ENCODE measurements at regions not wholly inside any gene's neighbourhood (a gene's known extent, or its start where the extent isn't known, plus 50 kb on each side); places are given as distances from the start of the nearest gene placed in this dataset.
"Not testable (repeated sequence)": the region's sequence is repeated elsewhere in the genome, so short reads cannot be mapped to it uniquely, and the experiment has no call there.

GRCh38 chr10:63833411-63834060 lies 312.3 kb downstream of the REEP3 start:
- in situ Hi-C loops (cut with MboI; ENCODE audit: low sequenced_read_pairs): no loop called here

GRCh38 chr10:63836666-63837442 lies 315.7 kb downstream of the REEP3 start:
- in situ Hi-C loops (cut with MboI; ENCODE audit: low sequenced_read_pairs): no loop called here

GRCh38 chr10:63841761-63842160 lies 320.6 kb downstream of the REEP3 start:
- in situ Hi-C loops (cut with MboI; ENCODE audit: low sequenced_read_pairs): no loop called here

DNA sequence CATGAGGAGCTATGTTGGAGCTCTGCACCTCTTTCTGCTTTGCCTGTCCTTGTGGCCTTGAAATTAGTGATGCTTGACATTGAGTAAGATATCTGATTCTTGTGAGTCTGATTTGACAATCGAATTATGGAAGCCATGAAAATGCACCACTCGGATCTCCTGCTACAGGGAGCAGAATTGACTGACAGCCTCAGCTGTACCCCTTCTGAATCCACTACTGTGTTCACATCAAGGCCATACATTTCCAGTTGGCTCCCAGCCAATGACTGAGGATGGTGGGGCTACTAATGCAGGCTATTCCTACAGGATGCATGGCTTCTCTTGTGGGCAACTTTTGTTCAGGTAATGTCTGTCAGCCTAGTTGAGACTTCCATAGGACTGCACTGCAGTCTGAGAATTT lies 321.9 kb downstream of the REEP3 start:
- in situ Hi-C loops (cut with MboI; ENCODE audit: low sequenced_read_pairs): no loop called here

DNA sequence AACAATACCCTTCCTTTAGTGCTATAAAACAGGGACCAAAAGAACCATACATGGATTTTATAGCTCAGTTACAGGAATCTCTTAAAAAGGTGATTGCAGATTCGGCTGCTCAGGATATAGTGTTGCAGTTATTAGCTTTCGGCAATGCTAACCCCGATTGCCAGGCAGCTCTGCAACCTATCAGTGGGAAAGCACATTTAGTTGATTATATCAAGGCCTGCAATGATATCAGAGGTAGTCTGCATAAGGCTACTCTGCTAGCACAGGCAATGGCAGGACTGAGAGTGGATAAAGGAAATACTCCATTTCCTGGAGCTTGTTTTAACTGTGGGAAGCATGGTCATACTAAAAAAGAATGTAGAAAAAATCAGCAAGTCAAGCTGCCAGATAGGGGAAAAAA lies 327.7 kb downstream of the REEP3 start:
- in situ Hi-C loops (cut with MboI; ENCODE audit: low sequenced_read_pairs): not testable (repeated sequence)

DNA sequence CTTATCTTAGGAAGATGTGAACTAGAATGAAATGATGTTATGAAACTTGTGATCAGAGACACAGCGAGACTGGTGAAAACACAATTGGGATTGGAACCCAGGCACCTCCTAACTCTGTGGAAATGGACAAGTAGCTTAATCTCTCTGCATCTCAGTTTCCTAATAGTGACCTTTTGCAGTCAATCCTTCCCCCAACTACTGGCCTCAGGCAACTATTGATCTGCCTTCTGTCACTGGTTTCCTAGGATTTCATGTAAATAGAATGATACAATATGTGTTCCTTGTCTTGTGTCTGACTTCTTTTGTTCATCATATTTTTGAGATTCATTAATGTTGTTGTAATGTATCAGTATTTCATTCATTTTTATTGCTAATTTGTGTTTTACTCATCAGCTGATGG lies 341.7 kb downstream of the REEP3 start:
- in situ Hi-C loops (cut with MboI; ENCODE audit: low sequenced_read_pairs): no loop called here

- in situ Hi-C loops (cut with MboI; ENCODE audit: low sequenced_read_pairs): no loop called here
Observed at GRCh38 chr10:63865210-63865609, 344.0 kb downstream of the REEP3 start.

- in situ Hi-C loops (cut with MboI; ENCODE audit: low sequenced_read_pairs): no loop called here
Observed at GRCh38 chr10:63866075-63866746, 345.0 kb downstream of the REEP3 start.

DNA sequence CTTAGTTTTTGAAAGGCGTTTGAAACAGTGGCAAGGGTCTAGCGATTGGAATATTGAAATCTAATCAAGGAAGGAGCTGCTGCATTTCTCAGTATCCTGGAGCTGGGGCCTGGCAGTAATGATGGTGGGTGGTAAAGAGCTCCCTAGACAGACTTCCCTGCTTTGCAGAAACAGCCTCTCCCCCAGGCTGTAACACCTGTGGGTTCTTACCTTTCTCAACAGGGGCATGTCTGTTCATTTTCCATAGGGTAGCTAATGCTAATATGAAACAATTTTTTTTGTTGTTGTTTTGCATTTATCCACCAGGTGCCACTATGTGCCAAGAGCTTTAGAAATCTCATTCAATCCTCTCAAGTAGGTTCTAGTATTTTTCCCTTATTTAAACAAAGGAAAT lies 345.5 kb downstream of the REEP3 start:
- in situ Hi-C loops (cut with MboI; ENCODE audit: low sequenced_read_pairs): no loop called here

GRCh38 chr10:63878428-63878827 lies 357.2 kb downstream of the REEP3 start:
- in situ Hi-C loops (cut with MboI; ENCODE audit: low sequenced_read_pairs): no loop called here

DNA sequence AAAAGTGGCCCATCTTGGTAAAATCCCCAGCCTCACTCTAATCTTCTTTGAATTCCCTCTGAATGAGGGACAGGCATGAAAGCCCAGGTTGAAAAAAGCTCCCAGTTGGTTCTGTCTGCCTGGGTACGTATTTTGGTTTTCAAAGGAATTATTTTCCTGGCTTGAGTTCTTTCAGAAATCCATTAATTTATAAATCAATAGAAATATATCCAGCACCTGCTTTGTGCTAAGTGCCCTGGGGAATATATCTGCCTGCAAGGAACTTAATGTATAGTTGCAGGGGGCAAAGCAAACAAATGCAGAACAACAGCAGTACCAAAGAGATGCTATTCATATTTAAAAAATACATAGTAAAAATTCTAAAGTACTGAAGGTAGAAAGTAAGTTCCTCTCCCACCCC lies 362.7 kb downstream of the REEP3 start:
- in situ Hi-C loops (cut with MboI; ENCODE audit: low sequenced_read_pairs): no loop called here

DNA sequence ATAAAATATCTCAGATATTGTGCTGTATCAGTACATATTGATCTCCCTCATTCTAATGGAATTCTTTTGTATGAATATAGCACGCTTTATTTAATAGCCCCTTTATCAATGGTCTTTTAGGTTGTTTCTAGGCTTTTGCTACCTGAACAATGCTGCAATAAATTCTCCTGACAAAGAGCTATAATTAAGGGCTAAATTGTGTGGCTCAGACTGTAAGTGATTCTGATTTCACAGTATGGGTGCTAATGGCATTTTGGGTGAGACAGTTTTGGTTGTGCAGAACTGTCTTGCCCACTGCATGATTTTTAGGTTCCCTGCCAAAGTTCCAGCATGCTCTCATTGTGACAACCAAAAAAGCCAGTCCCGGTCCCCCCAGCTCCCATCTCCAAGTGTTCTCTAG lies 363.2 kb downstream of the REEP3 start:
- in situ Hi-C loops (cut with MboI; ENCODE audit: low sequenced_read_pairs): no loop called here

DNA sequence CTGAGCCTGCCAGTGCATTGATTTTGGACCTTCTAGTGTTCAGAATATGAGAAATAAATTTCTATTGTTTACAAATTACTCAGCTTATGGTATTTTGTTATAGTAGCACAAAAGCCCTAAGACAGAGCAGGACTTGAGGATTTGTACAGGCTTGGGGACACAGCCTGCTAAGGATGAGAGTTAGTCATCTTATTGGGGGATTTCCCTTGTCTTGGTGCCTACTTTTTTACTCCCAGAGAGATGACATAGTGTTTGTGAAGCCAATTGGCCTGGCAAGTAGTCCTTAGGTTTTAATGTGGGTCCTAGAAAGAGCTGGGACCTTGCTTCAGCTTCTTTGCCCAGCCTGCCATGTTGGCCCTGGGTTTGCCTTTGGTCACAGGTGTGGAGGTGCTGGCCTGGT lies 364.0 kb downstream of the REEP3 start:
- in situ Hi-C loops (cut with MboI; ENCODE audit: low sequenced_read_pairs): no loop called here

GRCh38 chr10:63886281-63887022 lies 365.3 kb downstream of the REEP3 start:
- in situ Hi-C loops (cut with MboI; ENCODE audit: low sequenced_read_pairs): no loop called here

- in situ Hi-C loops (cut with MboI; ENCODE audit: low sequenced_read_pairs): no loop called here
Observed at GRCh38 chr10:63887023-63887589, 365.9 kb downstream of the REEP3 start.

DNA sequence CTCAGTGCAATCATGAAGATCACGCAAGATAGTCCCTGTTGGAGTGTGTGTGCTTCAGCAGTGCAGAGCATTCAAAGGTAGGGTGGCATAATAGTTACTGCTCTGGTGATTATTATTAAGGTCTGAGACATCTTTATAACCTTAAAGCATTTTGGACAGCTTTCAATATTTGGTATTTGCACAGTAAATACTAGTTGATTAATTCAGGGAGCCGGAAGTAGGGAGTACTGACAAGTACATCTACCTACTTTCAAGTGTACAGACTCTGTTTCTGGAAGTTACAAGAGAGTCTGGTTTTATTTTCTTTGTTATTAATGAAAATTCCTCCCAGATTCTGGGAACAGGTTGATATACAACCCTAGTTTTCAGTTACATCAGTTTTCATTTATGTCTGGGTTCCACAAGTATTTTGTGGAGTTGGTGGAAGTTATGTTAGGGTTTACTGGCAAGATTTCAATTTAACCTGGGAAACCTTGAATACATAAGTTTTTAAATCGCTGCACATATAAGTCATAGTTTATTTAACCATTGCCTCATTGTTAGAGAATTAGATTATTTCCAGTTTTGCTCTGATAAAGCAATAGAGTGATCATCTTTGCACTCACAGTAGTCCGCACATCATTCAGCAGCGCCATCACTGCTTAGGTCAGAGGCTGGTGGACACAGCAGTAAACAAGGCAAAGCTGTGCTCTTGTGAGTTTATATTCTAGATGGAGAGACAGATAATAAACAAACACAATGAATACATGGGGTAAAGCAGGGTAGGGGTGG lies 366.6 kb downstream of the REEP3 start:
- in situ Hi-C loops (cut with MboI; ENCODE audit: low sequenced_read_pairs): no loop called here

DNA sequence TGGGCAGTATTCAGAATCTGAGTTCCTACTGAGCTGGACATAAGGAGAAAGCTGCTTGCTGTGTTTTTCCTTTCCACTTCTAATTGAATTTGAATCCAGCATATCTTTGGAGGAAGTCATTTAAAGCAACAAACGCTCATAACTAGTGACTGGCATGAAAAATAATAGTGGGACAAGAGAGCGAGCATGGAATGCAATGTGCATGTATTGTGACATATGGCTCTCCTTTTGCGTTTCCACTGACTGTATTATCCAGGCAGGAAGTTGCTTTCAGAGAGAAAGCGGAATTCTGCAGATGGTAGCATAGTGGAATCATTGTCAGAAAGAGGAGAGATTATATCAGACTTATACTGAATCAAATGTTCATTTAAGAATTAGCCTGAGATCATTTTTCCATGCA lies 368.6 kb downstream of the REEP3 start:
- in situ Hi-C loops (cut with MboI; ENCODE audit: low sequenced_read_pairs): no loop called here

DNA sequence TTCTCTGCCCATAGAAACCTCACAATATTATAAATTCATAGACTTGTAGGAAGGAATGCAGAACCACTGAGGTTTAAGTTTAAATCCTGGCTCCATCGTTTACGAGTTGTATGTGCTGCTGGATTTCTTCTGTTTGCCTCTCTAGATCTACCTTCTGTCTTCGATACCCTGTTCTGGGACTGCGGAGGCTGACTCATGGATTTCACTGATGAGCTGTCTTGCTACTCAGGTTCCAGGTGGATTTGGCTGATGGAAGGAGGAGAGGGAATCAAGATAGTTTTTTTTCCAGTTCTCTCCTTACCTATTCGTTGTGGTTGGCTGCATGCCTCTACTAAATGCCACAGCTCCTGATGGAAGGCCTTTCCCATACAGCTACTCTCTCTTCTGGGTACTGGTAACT lies 375.8 kb downstream of the REEP3 start:
- in situ Hi-C loops (cut with MboI; ENCODE audit: low sequenced_read_pairs): no loop called here

DNA sequence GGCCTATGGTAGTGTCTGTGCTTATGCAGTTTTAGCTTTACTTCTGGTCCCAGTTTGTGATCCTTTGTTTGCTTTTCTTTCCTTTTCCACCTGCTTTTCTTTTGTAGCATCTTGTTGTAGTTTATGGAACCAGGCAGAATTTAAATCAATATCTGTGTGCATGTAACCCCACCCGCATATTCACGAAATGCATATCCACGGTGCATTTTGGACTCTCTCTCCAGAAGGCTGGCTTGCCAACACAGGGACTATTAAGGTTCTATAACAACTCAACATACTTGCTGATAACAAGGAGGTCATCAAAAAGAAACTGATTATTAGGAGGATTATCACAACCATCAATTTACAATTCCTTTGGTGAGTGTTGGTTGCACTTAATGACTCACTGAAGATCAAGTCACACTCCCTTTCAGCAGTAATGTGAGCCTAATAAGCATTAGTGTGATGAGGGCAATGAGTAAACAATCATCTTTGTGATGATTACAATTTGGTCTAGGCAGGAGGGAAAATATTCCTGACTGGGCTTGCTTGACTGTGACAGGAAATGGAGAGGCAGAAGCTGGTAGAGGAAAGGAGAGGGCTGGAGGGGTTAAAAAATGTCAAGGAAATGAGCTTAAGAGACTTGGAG lies 378.6 kb downstream of the REEP3 start:
- in situ Hi-C loops (cut with MboI; ENCODE audit: low sequenced_read_pairs): no loop called here

GRCh38 chr10:63901228-63901627 lies 380.0 kb downstream of the REEP3 start:
- in situ Hi-C loops (cut with MboI; ENCODE audit: low sequenced_read_pairs): no loop called here

Data from HL-60/S4 (cell line).